Prostate gland (tissue), 2 donors: ENCODE measurements at regions not wholly inside any gene's neighbourhood (a gene's known extent, or its start where the extent isn't known, plus 50 kb on each side); places are given as distances from the start of the nearest gene placed in this dataset.

Experiments
- DNase-seq: peaks from one replicate; pipeline ENCODE4 v3.0.0-alpha.2; 2019; ENCODE audit warnings: low spot score
- H3K27ac ChIP-seq, 2 donors: fragments of 200-600 bp; sonication (generic); 2 replicates each; pipeline ENCODE4 v1.5.1; 2017 to 2019
- H3K27me3 ChIP-seq: fragments of 200-600 bp; sonication (generic); replicated peaks from 2 replicates; pipeline ENCODE4 v1.5.1; 2019; ENCODE audit not compliant: insufficient read depth
- H3K36me3 ChIP-seq, 2 donors: fragments of 200-600 bp; sonication (generic); 1 replicate in 1 of 2; 2 replicates in 1 of 2; pipeline versions ENCODE4 v1.5.1 to v1.8.1; 2017 to 2019
- H3K4me1 ChIP-seq: fragments of 200-600 bp; sonication (generic); replicated peaks from 2 replicates; pipeline ENCODE4 v1.5.1; 2019
- H3K4me3 ChIP-seq, 2 donors: fragments of 200-600 bp; sonication (generic); 2 replicates each; pipeline ENCODE4 v1.5.1; 2017 to 2019
- H3K9me3 ChIP-seq: fragments of 200-600 bp; sonication (generic); 2 replicates; pipeline ENCODE4 v1.5.1; 2017
- POLR2A ChIP-seq: fragments of 450-650 bp; IDR thresholded peaks from one replicate; pipeline ENCODE4 v1.6.1; 2016; ENCODE audit warnings: antibody characterized with exemption, mild to moderate bottlenecking
- POLR2AphosphoS5 ChIP-seq: sonication (generic); formaldehyde crosslinking; IDR thresholded peaks from one replicate; pipeline ENCODE4 v1.6.1; 2017; ENCODE audit warnings: antibody characterized with exemption
- WGBS: methylation state at CpG from one replicate; pipeline ENCODE4 v1.1.5; 2018; 5-methylcytosine and 5-hydroxymethylcytosine counted together
- intact Hi-C: fragments of 100-400 bp; cut with DNase I; formaldehyde crosslinking; loops from one replicate; pipeline ENCODE4 v1.14.2; 2022
- TF ChIP-seq, protein P1 (sequence below), 4 experiments: fragments of 200-600 bp in 2 of 4; fragments of 450-650 bp in 2 of 4; sonication (generic) in 2 of 4; IDR thresholded peaks; 1 replicate in 3 of 4; 2 replicates in 1 of 4; pipeline ENCODE4 v1.5.1; 2016 to 2019; ENCODE audit warnings: antibody characterized with exemption in 4 of 4, mild to moderate bottlenecking in 2 of 4, moderate library complexity in 2 of 4

DNA sequence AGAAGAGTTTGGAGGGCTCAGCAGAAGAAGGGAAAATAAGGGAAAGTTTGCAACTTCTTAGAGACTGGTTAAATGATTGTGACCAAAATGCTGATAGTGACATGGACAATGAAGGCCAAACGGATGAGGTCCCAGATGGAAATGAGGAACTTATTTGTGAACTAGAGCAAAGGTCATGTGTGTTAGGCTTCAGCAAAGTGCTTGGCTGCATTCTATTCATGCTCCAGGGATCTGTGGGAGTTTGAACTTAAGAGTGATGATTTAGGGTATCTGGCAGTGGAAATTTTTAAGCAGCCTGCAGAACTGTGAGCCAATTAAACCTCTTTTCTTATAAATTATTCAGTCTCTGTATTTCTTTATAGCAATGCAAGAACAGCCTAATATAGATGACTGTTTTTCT is 88.9 kb upstream of the ARHGAP5 start:
- H3K27me3 ChIP-seq = no peaks in the 10 kb centered on the region
- intact Hi-C loops = no loop called here
- no peak overlapping the region for H3K27ac ChIP-seq
- H3K4me3 ChIP-seq = no peak overlapping the region
- peaks cover 4% of the 10 kb centered on the region for H3K4me1 ChIP-seq
- 35% methylated on average over 1 of the region's 1 CpG for WGBS
- no peak for DNase-seq
- TF ChIP-seq POLR2A = no peak
- TF ChIP-seq POLR2AphosphoS5 = no peak
- TF ChIP-seq, protein P1, sequence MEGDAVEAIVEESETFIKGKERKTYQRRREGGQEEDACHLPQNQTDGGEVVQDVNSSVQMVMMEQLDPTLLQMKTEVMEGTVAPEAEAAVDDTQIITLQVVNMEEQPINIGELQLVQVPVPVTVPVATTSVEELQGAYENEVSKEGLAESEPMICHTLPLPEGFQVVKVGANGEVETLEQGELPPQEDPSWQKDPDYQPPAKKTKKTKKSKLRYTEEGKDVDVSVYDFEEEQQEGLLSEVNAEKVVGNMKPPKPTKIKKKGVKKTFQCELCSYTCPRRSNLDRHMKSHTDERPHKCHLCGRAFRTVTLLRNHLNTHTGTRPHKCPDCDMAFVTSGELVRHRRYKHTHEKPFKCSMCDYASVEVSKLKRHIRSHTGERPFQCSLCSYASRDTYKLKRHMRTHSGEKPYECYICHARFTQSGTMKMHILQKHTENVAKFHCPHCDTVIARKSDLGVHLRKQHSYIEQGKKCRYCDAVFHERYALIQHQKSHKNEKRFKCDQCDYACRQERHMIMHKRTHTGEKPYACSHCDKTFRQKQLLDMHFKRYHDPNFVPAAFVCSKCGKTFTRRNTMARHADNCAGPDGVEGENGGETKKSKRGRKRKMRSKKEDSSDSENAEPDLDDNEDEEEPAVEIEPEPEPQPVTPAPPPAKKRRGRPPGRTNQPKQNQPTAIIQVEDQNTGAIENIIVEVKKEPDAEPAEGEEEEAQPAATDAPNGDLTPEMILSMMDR (IDR thresholded peaks at IDR 0.05) = no peak
- H3K36me3 ChIP-seq = no peaks in the 10 kb centered on the region
- H3K9me3 ChIP-seq = no peaks in the 10 kb centered on the region

DNA sequence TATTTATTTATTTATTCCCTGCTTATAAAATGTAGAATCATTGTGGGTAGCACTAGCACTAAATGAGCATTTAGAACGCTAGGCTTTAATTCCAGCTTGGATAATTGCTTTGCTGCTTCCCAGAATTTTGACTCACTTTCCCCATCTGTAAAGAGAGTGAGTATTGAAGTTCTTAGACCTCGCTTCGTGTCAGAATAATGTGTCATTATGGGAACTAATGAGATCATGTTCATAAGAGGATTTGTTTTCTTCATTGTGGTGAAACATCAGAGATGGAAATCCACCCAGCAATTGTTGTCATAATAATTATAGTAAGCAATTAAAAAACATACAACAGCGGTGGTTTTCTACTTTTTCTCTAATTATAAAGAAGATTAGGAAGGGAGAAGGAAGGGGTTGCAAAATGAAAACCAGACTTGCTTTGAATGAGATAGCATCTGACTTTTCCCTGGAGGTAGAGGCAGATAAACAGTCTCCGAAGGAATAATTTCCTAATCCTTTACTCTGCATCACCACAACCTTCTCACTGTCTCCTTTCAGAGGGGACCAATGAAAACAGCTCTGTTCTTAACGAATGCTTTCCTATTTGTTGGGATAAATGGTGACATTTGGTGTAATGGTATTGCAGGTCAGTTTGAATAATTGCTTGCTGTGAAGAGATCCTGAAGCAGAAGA is 86.8 kb upstream of the ARHGAP5 start:
- no peak for DNase-seq
- Histone ChIP-seq H3K36me3 (no peaks in the 10 kb centered on the region), H3K27ac (peak overlapping the region in 1 of 2 donors; percentile 13), H3K4me3 (no peak overlapping the region), H3K27me3 (no peaks in the 10 kb centered on the region), H3K4me1 (peaks cover 4% of the 10 kb centered on the region), H3K9me3 (no peaks in the 10 kb centered on the region)
- 48% methylated on average over 6 of the region's 6 CpGs for WGBS
- intact Hi-C loops = no loop called here
- no peak for TF ChIP-seq POLR2AphosphoS5
- TF ChIP-seq POLR2A = no peak
- TF ChIP-seq, protein P1 (IDR thresholded peaks at IDR 0.05) = no peak

DNA sequence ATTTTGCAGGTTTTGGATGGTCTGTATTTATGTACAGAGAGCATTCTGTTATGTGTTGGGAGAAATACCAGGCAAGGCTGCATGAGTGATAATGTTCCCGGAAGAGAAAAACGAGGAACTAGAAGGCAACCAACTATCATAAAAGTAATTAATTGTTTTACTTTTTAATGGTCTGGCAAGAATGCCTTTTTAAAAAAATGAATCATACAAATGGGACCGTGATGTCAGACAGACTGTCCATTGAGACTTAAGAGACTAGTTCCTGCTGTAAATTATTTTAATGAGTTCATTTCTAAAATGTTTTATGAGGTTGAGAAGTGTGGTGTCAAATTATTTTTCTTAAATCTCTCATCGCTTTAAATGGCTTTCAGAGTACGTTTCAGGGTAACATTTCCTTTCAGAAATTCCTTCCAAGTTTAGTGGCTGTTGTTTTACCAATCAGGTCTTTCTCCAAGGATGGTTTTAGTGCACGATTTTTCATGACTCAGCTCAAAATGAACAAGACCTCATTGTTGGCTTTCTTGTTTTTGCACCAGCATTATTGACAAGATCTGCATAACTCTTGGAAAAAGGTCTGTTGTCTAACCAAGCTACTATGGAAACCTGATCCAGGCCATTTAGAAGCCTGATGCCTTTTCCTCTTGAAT is 86.1 kb upstream of the ARHGAP5 start:
- Histone ChIP-seq H3K27me3 (no peaks in the 10 kb centered on the region), H3K4me3 (no peak overlapping the region), H3K27ac (peak overlapping the region; percentile 19 to 40), H3K36me3 (no peaks in the 10 kb centered on the region), H3K4me1 (peaks cover 4% of the 10 kb centered on the region), H3K9me3 (no peaks in the 10 kb centered on the region)
- no peak for DNase-seq
- intact Hi-C loops = no loop called here
- WGBS = 4% methylated on average over 6 of the region's 6 CpGs
- TF ChIP-seq POLR2A = no peak
- TF ChIP-seq, protein P1 (IDR thresholded peaks at IDR 0.05) = no peak
- TF ChIP-seq POLR2AphosphoS5 = peak; percentile 3

DNA sequence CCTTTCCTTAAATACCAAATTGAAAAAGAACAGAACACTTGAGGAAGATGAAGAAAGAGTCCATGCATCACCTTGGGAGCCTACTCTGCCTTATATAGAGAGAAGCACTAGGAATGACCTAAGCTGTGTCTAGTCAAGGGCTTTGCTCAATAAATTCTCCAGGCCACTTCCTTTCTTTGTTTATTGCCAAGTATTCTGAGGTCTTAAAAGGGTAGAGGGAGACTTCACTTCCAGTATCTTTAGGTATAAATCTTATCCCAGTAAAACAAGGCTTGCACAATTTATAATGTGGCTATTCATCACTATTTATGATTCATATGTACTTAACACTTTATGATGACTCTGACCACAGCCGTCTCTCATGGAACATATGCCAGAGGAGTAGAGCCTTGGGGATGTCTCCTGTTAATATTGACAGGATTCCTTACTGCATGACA is 85.1 kb upstream of the ARHGAP5 start:
- WGBS = 26% methylated on average over 1 of the region's 1 CpG
- TF ChIP-seq, protein P1 (IDR thresholded peaks at IDR 0.05) = no peak
- no peak for TF ChIP-seq POLR2AphosphoS5
- TF ChIP-seq POLR2A = no peak
- Histone ChIP-seq H3K4me1 (peaks cover 4% of the 10 kb centered on the region), H3K36me3 (no peaks in the 10 kb centered on the region), H3K4me3 (no peak overlapping the region), H3K27ac (peak overlapping the region; percentile 19 to 40), H3K9me3 (no peaks in the 10 kb centered on the region), H3K27me3 (no peaks in the 10 kb centered on the region)
- intact Hi-C loops = no loop called here
- DNase-seq = no peak

DNA sequence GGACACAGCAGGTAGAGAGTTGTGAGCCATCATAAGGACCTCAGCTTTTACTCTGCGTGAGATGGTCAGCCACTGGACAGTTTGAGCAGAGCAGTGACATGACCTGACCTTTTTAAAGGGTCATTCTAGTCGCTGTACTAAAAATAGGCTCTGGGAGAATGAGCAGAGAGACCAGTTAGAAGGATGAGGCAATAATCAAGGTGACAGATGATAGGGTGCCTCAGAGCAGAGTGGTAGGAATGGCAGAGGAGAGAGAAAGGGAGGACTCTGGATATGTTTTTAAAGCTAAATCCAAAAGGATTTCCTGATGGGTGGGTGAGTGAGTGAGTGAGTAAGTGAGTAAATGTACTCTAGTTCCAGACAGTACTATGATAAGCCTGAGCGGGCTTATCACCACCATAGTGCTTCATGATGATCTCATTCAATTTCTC is 83.6 kb upstream of the ARHGAP5 start:
- H3K4me1 ChIP-seq = peaks cover 4% of the 10 kb centered on the region
- intact Hi-C loops = no loop called here
- no peaks in the 10 kb centered on the region for H3K9me3 ChIP-seq
- no peak overlapping the region for H3K4me3 ChIP-seq
- TF ChIP-seq POLR2AphosphoS5 (no peak), POLR2A (no peak)
- TF ChIP-seq, protein P1 (IDR thresholded peaks at IDR 0.05) = no peak
- DNase-seq = no peak
- H3K27me3 ChIP-seq = no peaks in the 10 kb centered on the region
- H3K27ac ChIP-seq = no peak overlapping the region
- H3K36me3 ChIP-seq = no peaks in the 10 kb centered on the region
- 87% methylated on average over 3 of the region's 3 CpGs for WGBS
